Testis (tissue), 2 donors: ENCODE measurements at regions not wholly inside any gene's neighbourhood (a gene's known extent, or its start where the extent isn't known, plus 50 kb on each side); places are given as distances from the start of the nearest gene placed in this dataset.

Source experiments
- CTCF ChIP-seq, 3 experiments: fragments of 450-650 bp in 2 of 3; fragments of 200-600 bp in 1 of 3; sonication (generic) in 1 of 3; IDR thresholded peaks; one replicate each; pipeline ENCODE4 v1.5.1; 2016 to 2019; ENCODE audit warnings: antibody characterized with exemption in 3 of 3, mild to moderate bottlenecking in 2 of 3, moderate library complexity in 1 of 3
- POLR2A ChIP-seq: fragments of 450-650 bp; IDR thresholded peaks from one replicate; pipeline ENCODE4 v1.6.1; 2017; ENCODE audit warnings: antibody characterized with exemption, mild to moderate bottlenecking, moderate library complexity

GRCh38 chr4:91909963-91910362 is 393.8 kb upstream of the GRID2 start:
- no peak for TF ChIP-seq CTCF (IDR thresholded peaks at IDR 0.05)
- no peak for TF ChIP-seq POLR2A
